HG03432 (cell line): ENCODE measurements at regions not wholly inside any gene's neighbourhood (a gene's known extent, or its start where the extent isn't known, plus 50 kb on each side); places are given as distances from the start of the nearest gene placed in this dataset.

Source experiments
- ATAC-seq: cut with Tn5 transposase; IDR thresholded peaks from one replicate; pipeline ENCODE4 v1.9.1; 2021; ENCODE audit warnings: mild to moderate bottlenecking, moderate library complexity; ENCODE audit not compliant: unreplicated experiment

GRCh38 chr7:21355406-21355874 is 72.4 kb upstream of the SP4 start:
- ATAC-seq, result peak; percentile 85

DNA sequence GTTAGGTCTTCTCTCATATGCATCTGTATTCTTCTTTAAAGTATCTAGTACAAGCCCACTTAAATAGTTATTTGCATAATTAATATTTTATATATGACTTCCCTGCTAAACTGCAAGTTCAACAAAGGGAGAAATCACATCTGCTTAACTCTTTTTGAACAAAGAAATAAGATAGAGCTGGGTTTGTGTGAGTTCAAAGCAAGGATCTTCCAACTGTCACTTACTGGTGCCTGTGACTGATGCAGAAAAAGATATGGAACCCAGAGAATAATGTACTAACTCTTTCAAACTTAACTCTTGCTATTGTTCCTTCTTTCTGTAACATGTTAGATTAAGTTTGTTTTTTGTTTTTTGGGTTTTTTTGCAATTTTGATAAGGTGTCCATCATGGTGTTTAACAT is 71.3 kb upstream of the SP4 start:
- no peak for ATAC-seq

GRCh38 chr7:21357151-21358097 is 70.5 kb upstream of the SP4 start:
- no peak for ATAC-seq

DNA sequence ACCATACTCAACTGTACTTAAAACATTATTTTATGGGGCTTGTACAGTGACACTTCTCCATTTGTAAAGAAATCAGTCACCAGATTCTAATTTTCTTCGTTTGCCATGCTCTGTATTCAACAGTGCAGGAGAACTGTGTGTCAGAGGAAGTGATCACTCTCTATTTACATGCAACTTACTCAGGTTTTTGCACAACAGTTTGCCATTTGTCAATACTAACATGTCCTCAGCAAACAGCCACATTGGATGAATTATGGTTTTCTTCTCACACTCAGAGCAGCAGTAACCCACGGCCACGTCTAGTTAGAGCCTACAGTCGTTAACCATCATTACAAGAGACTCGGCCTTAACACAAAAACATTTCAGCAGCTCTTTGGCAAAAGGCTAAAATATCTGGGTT is 69.2 kb upstream of the SP4 start:
- ATAC-seq, result no peak

DNA sequence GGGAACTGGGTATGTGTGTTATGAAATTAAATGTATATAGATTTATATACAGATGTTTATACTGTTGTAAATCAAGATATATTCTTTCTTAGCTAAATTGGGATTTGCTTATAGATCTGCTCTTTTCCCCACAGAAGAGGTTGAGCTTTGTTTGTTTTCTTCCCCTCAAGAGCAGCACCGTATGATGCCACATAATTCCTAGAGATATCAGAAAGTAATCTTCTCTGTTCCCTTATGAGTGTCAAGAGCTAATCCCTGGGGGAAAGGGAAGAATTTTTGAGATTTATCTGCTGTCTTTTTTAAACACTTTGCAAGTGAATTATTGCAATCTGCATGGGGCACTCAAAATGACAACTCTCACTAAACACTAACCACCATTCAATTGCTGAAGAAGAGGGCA is 68.7 kb upstream of the SP4 start:
- ATAC-seq, result no peak

DNA sequence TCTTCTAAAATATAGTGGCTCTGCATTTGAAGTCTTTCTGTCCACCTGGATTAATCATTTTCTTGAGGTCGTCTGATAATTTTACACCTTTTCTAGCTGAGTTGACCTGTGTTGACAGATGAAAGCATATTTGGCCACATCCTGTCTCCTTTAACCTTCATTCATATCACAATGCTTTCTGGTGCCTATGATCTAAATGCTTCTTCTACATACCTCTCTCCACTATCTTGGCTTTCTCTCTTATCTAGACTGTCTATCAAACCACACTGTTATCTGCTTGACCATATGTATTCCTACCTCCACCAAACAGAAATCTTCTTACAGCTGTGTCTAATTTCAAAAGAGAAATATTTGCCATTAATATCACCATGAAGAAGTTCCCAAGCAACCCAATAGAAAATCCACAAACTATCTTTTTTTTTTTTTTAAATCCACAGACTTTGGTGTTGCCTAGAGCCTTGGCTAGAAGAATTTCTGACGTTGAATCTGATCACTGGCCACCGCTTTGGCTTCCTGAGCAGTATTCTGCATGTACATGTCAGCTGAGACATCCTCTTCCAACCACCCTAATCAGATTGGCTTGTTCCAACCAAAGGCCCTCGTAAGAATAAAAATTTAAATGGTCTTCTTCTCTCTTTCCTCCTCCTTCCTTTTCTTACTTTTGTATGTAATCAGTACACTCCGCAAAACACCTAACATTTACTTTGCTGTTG is 66.3 kb upstream of the SP4 start:
- no peak for ATAC-seq

DNA sequence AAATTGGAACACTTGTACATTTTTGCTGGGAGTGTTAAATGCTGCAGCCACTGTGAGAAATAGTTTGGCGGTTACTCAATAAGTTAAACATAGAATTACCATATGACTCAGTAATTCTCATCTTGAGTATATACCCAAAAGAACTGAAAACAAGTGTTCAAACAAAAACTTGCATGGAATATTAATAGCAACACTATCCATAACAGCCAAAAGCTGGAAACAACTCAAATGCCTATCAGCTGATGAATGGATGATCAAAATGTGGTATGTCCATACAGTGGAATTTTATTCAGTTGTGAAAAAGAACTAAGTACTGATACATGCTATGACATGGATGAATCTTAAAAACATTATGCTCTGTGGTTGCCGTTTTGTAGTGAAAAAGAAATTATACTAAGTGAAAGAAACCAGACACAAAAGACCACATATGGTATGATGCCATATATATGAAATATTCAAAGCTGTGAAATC is 63.0 kb upstream of the SP4 start:
- peak; percentile 92 for ATAC-seq

DNA sequence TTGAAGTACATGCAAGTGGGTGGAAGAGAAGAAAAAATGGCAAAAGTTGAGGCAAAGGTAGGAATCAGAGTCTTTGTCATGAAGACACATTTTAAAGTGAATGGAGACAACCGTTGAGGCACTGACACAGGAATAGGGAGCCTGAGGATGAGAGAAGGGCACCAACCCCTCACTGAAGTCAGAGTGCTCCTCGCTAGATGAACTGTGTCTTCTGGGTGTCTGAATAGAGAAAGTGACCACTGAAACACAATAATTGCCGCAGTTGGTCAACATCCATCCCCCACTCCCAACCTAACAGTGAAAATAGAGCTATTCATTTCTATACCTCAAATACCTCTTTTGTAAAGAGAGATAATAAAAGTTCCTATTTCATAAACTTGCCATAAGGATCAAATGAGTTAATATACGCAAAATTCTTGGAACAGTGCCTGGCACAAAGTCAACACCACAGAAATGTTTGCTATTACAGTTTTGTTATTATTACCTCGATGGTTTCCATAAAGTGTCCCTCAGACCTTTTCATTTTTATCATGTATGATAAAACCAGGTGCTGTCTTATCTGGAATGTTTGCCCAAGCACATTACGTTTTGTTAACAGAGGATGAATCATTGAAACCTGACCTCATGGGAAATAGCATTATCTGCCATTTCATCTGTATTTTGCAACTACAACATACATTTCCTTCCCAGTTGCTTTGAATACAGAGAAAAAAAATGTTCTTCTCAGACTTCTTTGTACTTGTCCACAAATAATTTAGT is 61.8 kb upstream of the SP4 start:
- ATAC-seq, result no peak

DNA sequence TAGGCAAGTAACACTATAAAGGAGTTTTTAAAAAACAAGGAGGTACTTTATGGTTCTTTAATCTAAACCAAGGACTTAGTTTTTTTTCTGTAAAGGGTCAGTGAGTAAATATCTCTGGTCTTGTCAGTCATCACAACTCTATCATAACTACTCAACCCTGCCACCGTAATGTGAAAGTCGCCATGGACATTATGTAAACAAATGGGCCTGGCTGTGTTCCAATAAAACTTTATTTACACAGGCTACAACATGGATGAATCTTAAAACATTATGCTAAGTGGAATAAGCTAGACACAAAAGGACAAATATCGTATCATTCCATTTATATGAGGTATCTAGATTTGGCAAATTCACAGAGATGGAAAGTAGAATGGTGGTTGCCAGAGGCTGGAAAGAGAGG is 60.8 kb upstream of the SP4 start:
- no peak for ATAC-seq

DNA sequence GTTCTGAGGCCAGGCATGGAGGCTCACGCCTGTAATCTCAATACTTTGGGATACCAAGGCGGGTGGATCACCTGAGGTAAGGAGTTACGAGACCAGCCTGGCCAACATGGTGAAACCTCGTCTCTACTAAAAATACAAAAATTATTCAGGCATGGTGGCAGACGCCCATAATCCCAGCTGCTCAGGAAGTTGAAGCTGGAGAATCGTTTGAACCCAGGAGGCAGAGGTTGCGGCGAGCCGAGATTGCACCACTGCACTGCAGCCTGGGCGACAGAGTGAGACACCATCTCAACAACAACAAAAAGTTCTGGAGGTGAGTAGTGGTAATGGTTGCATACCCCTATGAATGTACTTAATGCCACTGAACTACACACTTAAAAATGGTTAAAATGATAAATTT is 60.3 kb upstream of the SP4 start:
- no peak for ATAC-seq

- ATAC-seq, result no peak
Measured at GRCh38 chr7:21368317-21368716, 59.6 kb upstream of the SP4 start.

- no peak for ATAC-seq
Measured at GRCh38 chr7:21370283-21370982, 57.5 kb upstream of the SP4 start.

DNA sequence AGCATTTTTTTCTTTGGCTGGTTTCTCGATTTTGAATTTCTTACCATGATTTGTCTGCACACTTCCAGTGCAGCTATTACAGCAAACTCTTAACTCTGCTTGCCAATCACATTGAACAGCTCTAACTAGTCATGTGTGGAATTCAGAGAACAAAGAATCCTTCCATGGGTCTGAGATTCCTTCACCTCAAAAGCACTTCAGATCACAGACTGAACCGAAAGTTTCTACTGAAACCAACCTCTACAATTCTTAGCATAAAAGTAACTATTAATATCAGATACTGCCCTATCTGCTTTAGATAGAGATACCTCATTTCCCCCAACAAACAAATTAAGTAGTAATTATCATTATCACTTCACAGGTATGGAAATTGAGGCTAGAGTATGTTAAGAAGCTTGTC is 56.5 kb upstream of the SP4 start:
- ATAC-seq, result peak; percentile 90

DNA sequence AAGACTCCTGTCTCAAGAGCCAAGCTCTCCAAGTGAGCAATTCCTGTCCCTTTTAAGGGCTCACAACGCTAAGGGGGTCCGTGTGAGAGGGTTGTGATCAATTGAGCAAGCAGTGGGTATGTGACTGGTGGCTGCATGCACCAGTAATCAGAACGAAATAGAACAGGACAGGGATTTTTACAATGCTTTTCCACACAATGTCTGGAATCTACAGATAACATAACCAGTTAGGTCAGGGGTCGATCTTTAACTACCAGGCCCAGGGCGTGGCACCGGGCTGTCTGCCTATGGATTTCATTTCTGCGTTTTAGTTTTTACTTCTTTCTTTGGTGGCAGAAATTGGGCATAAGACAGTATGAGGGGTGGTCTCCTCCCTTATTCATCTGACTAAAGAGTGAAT is 54.9 kb upstream of the SP4 start:
- ATAC-seq, result no peak

- ATAC-seq, result no peak
Measured at GRCh38 chr7:21374134-21374533, 53.7 kb upstream of the SP4 start.

DNA sequence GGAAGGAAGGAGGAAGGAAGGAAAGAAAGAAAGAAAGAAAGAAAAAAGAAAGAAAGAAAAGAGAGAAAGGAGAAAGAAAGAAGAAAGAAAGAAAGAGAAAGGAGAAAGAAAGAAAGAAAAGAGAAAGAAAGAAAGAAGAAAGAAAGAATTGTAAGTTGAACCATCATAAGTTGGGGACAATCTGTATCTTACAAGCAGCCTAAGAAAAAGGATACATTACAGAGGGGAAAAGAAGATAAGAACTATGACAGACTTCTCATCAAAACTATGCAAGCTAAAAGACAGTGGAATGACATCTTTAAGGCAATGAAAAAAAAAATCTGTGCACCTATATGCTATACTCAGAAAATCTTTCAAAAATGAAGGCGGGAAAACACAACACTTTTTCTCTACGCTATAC is 50.3 kb upstream of the SP4 start:
- no peak for ATAC-seq
